Dermis blood vessel endothelial cell (primary cell): ENCODE measurements at regions not wholly inside any gene's neighbourhood (a gene's known extent, or its start where the extent isn't known, plus 50 kb on each side); places are given as distances from the start of the nearest gene placed in this dataset.

ENCODE experiments used
- DNase-seq: peaks from one replicate; pipeline ENCODE4 v3.0.0; 2010

- DNase-seq = no peak
Measured at GRCh38 chr2:134086594-134087219, 167.2 kb upstream of the MGAT5 start.

- no peak for DNase-seq
Measured at GRCh38 chr2:134087371-134087921, 166.4 kb upstream of the MGAT5 start.

- no peak for DNase-seq
Measured at GRCh38 chr2:134089454-134089853, 164.4 kb upstream of the MGAT5 start.

- no peak for DNase-seq
Measured at GRCh38 chr2:134097740-134098139, 156.1 kb upstream of the MGAT5 start.

DNA sequence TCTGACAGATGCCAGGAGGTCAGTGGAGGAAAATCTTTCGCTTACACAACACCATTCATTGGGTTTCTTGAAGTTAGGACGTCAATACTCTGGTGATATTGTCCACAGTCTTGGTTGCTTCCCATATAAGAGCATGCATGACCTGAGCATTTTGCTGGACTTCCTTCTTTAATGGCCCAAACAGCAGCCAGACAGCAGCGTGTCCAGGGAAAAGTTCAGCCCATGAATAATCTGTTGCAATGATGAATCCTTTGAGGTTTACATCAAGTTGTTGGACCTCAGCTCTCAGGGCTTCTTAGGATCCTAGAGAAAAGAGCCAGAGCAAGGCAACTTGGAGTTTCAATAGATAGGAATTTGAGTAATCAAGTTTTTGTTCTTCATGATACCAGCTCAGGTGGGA lies 155.6 kb upstream of the MGAT5 start:
- DNase-seq = no peak

- no peak for DNase-seq
Measured at GRCh38 chr2:134099273-134099672, 154.6 kb upstream of the MGAT5 start.

- DNase-seq = no peak
Measured at GRCh38 chr2:134103196-134103595, 150.7 kb upstream of the MGAT5 start.

DNA sequence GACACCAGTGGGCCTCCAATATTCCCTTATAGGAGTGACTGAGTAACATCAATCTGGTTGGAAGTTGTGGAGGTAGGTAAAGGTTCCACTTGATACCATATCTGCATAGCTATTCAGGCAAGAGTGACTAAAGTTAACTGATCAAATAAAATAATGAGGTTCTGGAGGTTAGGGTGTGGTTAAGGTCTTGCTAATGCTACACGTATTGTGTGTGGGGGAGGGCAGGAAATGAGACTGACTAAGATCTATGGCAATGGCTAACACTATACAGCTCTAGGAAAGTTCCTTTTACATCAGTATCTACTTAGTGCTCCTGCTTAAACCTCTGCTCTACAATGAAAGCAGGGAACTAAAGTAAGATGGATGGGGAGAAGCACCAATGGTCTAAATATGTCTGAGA lies 149.1 kb upstream of the MGAT5 start:
- DNase-seq = no peak

GRCh38 chr2:134107402-134107801 lies 146.5 kb upstream of the MGAT5 start:
- no peak for DNase-seq

DNA sequence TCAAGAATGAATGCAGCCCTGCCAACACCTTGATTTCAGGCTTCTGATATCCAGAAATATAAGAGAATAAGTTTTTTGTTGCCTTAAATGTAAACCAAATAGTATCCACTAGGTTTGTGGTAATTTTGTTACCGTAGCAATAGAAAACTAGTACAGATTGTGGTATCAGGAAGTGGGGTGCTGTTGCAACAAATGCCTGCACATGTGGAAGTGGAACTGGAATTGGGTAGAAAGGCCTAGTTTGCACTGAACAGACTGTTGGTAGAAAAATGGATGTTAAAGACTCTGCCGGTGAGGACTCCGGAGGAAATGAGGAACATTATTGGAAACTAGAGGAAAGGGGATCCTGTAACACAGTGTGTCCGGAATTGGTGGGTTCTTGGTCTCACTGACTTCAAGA lies 145.8 kb upstream of the MGAT5 start:
- DNase-seq = no peak

- DNase-seq = no peak
Measured at GRCh38 chr2:134109246-134109645, 144.6 kb upstream of the MGAT5 start.

GRCh38 chr2:134109725-134110124 lies 144.1 kb upstream of the MGAT5 start:
- no peak for DNase-seq

- no peak for DNase-seq
Measured at GRCh38 chr2:134110532-134110931, 143.3 kb upstream of the MGAT5 start.

DNA sequence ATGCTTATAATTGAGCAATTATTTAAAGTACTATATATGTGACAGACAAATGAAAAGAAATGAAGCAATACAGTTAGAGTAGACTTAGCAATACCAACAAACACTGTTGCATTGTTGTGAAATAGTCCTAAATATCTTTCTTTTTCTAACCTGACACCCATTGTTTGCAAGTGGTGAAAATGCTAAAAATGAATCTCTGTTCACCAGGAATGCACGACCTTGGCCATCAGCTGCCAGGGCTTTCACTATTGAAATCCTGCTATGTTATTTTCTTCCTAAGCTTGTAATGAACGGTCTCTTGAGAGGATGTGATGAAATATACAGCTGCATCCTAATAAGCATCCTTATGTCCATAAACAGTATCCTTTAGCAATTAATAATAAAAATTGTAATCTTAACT lies 136.2 kb upstream of the MGAT5 start:
- DNase-seq = peak; percentile 44

DNA sequence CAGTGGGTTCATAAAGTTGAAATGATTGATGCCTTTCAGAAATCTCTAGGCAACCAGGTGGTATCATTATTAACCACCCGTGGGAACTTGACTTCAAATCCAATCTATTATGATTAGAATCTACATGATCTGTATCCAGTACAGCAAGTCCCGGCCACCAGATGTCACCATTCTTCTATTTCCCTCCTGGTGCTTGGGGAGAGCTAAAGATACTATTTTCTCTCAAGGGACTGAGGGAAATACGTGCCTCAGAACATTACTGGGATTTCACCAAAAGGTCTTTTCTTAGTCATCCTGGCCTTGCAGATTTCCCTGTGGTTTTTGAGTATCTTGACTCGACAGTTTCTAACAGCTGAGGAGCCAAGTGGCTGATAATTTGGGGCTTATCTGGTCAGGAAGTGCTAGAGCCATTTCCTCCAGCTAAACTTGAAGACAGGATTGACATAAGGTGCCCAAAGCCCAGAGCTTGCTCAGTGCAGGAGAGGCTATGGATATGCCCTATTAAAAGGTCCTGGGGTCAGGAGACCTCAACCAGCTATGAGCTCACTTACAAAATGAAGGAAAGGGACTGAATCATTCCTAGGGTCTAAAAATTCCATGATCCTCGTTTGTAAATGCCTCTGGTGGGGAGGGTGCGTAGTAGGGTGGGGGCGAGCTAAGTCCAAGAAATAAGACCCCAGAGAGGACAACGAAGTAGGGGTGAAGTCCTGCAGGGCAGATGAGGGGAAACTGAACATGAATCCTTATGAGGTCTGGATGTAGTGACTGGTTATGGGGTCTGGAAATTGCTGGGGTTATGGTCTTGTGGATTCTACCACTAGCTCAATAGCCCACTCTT lies 135.4 kb upstream of the MGAT5 start:
- peak; percentile 95 for DNase-seq

- no peak for DNase-seq
Measured at GRCh38 chr2:134119117-134119712, 134.7 kb upstream of the MGAT5 start.

DNA sequence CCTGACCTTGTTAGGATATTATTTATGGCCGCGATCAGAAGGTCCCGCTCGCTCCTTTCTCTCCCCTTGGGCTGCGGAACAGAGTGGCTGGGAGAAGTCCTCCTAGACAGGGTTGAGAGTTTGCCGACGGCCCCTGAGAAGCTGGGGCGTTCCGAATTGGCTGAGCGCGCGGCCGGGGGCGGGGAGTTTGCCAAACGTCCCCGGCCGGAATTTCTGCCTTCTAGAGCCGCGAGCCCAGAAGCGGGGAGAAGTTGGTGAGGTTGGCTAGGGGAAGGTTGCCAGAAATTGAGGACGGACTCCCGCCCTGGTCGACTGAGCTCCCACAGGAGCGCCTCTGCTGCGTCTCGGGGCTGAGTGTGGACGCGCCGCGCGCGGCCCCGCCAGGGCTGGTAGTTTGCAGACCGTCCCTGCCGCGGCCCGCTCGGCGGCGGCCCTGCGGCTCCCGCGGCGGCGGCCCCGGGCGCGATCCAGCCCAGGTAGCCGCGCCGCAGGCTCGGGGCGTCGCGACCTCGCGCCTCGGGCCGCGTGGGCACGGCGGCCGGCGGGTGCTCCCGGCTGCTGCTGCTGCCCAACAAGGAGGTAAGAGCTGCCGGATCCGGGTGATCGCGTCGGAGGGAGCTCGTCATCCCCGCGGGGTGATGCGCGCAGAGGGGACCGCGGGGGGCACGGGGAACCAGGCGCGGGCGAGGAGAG lies 134.0 kb upstream of the MGAT5 start:
- DNase-seq = peak; percentile 94

DNA sequence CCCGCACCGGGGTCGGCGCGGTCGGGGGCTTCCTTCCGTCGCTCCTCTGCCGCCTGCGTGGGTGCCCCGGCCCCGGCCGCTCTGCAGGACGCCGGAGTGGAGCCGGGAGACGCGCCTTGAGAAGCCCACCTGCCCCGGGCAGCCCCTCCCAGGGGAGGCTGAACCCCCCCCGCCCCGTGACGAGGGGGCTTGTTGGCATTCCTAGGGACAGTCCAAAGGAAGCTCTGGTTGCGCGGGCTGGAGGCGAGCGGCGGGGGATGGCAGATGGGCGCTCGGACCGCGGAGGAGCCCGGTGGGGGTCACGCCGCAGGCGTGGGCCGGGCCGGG lies 133.5 kb upstream of the MGAT5 start:
- peak; percentile 33 for DNase-seq

- DNase-seq = peak; percentile 78
Measured at GRCh38 chr2:134120733-134121630, 132.9 kb upstream of the MGAT5 start.

DNA sequence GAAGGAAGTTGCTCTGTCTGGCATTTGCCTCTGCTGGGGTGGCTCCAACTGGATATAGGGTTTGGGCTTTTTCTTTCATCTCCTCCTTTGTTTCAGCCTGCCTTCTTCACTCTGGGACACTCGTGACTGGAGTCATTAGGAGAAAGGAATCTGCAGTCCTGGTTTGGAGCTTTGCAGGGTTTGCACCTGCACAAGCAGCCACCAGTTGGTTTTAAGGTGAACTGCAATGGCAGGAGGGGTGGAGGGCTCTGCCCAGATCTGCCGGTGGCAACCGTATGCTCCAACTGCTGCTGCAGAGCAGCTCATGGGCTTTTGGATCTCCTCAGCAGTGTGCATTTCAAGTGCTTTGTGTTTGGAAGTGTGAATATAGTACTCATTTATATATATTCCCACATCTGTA lies 131.3 kb upstream of the MGAT5 start:
- DNase-seq = no peak

DNA sequence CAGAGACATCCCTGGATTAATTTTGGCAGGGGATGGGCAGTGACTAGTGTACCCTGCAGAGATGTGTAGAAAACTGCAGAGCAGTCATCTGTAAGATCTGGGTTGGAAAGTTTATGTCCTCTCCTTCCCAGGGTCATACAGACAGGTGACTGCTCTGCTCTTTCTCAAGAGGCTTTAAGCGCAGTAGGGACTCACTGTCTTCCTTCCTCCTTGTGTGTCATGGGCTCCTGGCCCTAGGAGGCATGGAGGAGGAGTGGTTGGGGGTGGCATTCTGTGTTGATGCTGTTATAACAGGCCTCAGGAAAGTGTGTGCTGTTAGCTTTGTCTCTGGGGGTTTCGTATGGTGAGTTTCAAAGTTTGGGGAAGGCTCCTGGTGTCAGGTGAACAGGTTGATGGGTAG lies 130.5 kb upstream of the MGAT5 start:
- no peak for DNase-seq
